ENCODE measurements at regions not wholly inside any gene's neighbourhood (a gene's known extent, or its start where the extent isn't known, plus 50 kb on each side); places are given as distances from the start of the nearest gene placed in this dataset.

DNA sequence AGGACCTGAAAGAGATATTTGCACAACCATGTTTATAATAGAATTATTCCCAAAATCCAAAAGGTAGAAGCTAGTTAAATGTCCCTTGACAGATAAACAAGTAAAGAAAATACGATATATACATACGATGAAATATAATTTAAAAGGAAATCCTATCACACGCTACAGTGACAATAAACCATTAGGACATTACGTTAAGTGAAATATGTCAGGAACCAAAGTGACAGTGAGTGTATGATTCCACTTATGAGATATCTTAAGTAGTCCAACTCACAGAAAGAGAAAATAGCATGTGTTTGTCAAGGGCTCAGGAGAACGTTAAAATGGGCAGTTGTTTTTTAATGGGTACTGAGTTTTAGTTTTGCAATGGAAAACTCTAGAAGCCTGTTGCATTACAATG lies 212.7 kb upstream of the PMFBP1 start:
- in situ Hi-C loops (cut with HindIII; ENCODE audit: low pct_unique_long_range_greater_than_20kb, low sequenced_read_pairs) = no loop called here
- no peak for DNase-seq (ENCODE audit: low read depth in 1 of 2, low spot score in 1 of 2)
- TF ChIP-seq JUND (IDR thresholded peaks at IDR 0.05; ENCODE audit: low read depth) = no peak

DNA sequence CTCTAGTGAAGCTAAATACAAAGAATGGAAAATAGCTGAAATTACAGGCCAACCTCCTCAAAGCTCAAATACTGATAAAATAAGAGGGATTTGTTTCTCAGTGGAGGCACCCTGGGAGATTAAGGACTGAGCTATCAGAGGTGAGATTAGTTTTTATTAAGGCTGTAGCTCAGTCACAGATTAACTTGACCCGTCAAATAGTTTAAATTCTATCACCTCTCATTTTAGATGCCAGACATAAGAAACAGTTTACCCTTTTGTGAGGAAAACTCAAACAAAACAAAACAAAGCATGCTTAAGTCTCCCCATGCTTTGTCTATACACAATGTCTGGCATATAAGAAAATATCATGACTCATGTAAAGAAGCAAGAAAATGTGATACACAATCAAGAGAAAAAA lies 208.3 kb upstream of the PMFBP1 start:
- TF ChIP-seq JUND (IDR thresholded peaks at IDR 0.05; ENCODE audit: low read depth) = no peak
- no peak for DNase-seq (ENCODE audit: low read depth in 1 of 2, low spot score in 1 of 2)
- in situ Hi-C loops (cut with HindIII; ENCODE audit: low pct_unique_long_range_greater_than_20kb, low sequenced_read_pairs) = no loop called here

DNA sequence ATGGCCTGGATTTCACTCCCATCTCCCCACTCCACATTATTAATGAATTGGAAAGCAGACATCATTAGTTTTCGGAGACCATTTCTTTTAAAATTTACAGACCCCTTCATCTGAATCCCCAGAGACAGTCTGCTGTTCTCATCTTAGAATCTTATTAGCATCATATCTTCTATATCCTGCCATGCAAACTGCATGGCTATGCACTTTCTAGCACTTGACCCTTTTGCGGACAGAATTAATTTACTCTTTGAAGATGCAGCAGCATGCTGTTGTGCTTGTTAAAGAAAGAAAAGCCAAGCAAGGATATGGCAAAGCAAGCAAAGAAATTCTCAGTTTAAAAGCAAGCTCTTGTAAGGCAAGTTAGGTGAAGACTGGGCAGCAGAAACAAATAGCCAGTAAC lies 201.2 kb upstream of the PMFBP1 start:
- in situ Hi-C loops (cut with HindIII; ENCODE audit: low pct_unique_long_range_greater_than_20kb, low sequenced_read_pairs) = no loop called here
- no peak for DNase-seq (ENCODE audit: low read depth in 1 of 2, low spot score in 1 of 2)
- TF ChIP-seq JUND (IDR thresholded peaks at IDR 0.05; ENCODE audit: low read depth) = no peak

DNA sequence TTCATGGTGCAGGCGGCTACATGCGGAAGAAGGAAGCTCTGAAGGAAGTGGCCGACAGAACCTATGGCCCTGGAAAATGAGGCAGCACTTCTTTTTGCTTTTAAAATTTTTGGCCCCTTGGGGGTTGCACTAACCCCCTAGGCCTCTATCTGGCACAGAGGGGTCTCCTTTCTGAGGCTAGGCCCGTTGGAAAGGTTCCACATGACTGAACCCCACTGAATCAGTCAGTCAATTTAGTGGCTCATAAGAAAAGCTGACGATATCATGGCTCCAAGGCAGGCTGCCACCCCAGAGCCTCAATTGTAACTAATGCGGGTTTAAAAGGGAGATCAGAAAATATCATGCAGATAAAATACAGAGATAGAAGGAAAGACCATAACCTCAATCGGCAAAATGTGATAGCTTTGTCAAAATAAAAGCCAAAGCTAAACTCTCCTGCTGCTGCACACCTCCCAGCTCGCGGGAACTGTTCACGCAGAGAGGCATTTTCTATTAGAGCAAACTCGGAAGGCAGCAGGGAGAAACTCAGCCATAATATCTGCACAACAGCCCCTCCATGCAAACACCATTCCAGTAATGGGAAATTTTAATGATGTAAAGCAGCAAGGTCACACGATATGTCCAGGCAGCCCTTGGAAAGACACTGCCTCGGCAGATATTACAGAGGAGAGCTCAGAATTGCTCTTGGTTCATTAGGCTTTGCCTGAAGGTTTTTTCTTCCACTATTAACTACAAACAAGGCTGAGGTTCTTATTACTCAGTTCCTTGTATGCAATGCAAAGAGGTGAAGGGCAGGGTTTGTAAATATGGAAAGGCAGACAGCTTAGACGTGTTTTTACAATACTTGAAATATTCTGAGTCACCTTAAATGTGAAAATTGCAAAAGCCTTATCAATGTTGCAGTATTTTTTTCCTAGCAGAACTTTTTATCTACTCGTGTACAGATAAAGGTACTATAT lies 200.4 kb upstream of the PMFBP1 start:
- TF ChIP-seq JUND (IDR thresholded peaks at IDR 0.05; ENCODE audit: low read depth) = no peak
- no peak for DNase-seq (ENCODE audit: low read depth in 1 of 2, low spot score in 1 of 2)
- in situ Hi-C loops (cut with HindIII; ENCODE audit: low pct_unique_long_range_greater_than_20kb, low sequenced_read_pairs) = no loop called here

DNA sequence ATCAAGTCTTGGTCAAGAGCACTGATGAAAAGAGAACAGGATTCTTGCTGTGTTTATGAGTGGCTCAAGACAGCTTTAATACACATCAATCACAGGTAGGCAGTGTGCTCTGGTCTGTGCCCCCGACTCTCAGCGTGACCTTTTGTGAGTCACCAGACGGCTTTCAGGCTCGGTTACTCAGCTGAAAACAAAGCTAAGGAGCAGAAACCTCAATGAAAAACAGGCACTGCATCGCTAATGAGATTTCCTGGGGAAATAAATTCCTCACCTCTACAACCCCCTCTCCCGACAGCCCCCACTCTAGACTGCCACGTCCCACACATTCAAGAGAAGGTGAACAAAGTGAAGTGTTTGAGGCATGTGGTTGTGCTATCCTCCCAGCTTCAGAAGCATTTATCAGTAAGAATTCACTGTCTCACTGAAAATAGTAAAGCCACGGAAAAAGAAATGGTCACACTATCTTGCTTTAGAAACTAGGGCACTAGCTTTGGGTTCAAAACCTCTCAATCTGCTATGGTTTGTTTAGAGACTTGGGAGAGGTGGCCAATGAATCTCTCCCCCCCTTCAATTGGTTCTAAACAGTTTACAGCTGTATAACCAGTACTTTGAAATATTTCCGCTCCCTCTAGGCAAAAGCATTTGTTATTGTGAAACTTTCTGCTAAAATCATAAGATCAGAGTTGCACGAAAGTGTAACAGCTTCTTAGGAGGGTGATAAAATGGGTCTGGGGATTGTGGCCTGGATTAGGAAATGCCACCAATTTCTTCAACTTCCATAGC lies 199.5 kb upstream of the PMFBP1 start:
- in situ Hi-C loops (cut with HindIII; ENCODE audit: low pct_unique_long_range_greater_than_20kb, low sequenced_read_pairs) = no loop called here
- DNase-seq (ENCODE audit: low read depth in 1 of 2, low spot score in 1 of 2) = no peak
- no peak for TF ChIP-seq JUND (IDR thresholded peaks at IDR 0.05; ENCODE audit: low read depth)

DNA sequence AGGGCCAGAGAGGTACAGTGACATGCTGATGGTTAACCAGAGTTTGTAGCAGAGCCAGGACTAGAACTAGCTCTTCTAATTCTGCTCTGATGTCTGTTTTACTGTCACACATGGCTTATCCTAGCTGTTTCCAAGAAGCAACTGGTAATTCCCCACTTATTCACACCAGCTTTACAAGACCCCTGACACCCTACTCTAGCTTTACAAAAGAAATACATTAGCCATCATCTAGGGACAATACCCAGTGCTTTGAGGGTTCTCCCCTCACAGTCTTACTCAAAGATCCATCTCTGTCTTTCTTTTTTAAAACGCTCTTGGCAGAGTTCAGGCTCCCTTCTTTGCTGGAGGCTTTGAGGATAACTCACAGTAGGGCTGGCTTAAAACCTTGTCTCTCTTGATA lies 197.3 kb upstream of the PMFBP1 start:
- TF ChIP-seq JUND (IDR thresholded peaks at IDR 0.05; ENCODE audit: low read depth) = no peak
- in situ Hi-C loops (cut with HindIII; ENCODE audit: low pct_unique_long_range_greater_than_20kb, low sequenced_read_pairs) = no loop called here
- DNase-seq (ENCODE audit: low read depth in 1 of 2, low spot score in 1 of 2) = no peak

DNA sequence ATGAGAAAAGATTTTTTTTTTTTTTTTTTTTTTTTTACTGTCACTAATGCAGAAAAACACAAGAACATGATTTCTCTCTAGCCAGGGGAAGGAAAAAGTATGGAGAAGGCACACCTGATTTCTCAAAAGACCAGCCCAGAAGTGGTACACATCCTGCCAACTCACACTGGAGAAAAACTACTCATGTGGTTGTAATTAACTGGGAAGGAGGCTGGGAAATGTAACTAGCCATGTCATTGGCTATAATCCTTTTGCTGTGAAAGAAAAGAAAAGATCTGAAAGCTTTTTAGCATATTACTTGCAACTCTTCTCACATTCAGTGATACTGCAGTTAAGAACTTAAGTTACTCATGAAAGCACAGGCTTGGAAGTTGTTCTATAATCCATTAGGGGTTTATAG lies 195.9 kb upstream of the PMFBP1 start:
- TF ChIP-seq JUND (IDR thresholded peaks at IDR 0.05; ENCODE audit: low read depth) = no peak
- in situ Hi-C loops (cut with HindIII; ENCODE audit: low pct_unique_long_range_greater_than_20kb, low sequenced_read_pairs) = no loop called here
- no peak for DNase-seq (ENCODE audit: low read depth in 1 of 2, low spot score in 1 of 2)

DNA sequence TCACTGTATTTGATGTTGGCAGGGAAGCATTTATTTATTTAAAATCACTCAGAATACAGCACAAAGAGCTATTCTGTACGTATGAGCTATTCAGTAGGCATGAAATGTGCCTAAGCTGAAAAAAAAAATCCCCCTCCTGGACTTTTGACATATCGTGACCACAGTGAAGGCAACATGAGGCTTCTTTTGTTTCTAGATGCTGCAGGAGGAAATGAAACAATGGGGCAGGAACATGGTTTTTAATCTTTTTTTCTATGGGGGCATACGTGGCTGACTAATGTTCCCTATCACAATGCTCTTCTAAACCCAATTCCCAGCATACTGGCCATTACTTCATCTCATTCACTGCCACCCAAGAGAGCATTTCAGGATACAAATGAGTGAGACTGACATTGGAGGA lies 191.0 kb upstream of the PMFBP1 start:
- no peak for TF ChIP-seq JUND (IDR thresholded peaks at IDR 0.05; ENCODE audit: low read depth)
- no peak for DNase-seq (ENCODE audit: low read depth in 1 of 2, low spot score in 1 of 2)
- in situ Hi-C loops (cut with HindIII; ENCODE audit: low pct_unique_long_range_greater_than_20kb, low sequenced_read_pairs) = no loop called here

DNA sequence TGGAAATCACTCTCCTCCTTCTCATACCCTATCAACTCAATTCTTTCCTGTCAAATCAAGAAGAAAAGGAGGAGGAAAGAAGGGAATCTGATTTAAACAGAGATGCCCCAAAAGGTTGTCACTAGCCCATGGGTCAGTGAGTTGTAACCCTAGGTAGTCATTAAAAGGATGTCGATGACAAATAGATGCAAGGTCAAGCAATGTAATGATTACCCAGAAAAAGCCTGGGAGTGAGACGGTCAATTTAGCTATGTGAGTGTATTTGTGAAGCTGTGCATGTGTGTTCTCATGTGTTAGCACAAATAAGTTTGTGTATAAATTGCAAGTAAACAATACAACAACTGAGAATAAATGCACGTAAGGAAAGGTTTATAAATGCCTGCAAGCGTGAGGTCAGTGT lies 190.5 kb upstream of the PMFBP1 start:
- no peak for DNase-seq (ENCODE audit: low read depth in 1 of 2, low spot score in 1 of 2)
- in situ Hi-C loops (cut with HindIII; ENCODE audit: low pct_unique_long_range_greater_than_20kb, low sequenced_read_pairs) = no loop called here
- no peak for TF ChIP-seq JUND (IDR thresholded peaks at IDR 0.05; ENCODE audit: low read depth)

DNA sequence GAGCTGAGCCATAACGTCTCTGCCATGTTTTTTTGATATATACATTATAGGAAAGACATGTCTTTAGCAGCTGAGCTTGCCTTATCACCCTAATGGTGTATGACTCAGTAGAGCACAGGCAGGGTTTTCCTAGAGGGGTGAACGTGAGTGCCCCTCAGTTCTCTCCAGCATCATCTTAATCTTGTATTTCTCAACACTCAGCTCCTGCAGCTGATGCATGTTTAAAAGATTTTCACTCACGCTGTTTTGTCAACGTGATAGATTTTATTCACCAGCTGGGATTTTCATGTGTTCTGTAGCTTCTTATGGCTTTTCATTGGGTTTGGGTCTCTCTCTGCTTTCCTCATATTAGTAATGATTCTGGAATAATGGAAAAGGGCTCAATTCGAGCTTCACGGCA lies 186.0 kb upstream of the PMFBP1 start:
- no peak for TF ChIP-seq JUND (IDR thresholded peaks at IDR 0.05; ENCODE audit: low read depth)
- no peak for DNase-seq (ENCODE audit: low read depth in 1 of 2, low spot score in 1 of 2)
- in situ Hi-C loops (cut with HindIII; ENCODE audit: low pct_unique_long_range_greater_than_20kb, low sequenced_read_pairs) = no loop called here

DNA sequence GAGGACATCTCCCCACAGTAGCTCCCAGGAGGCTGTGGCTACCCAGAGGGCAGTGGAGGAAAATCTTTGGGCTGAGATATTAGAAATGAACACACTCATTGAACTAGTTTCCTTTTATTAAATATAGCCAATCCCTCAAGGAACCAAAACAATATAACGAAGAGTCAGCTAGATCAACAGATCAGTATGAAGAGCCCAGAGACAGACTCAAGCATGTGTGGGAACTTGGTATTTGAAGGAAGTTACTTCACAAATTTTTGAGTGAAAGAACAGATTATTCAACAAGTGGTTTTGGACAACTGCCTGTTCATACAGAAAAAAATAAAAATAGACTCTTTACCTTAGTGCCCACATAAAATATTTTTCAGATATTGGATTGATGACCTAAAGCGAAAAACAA lies 183.6 kb upstream of the PMFBP1 start:
- in situ Hi-C loops (cut with HindIII; ENCODE audit: low pct_unique_long_range_greater_than_20kb, low sequenced_read_pairs) = no loop called here
- no peak for DNase-seq (ENCODE audit: low read depth in 1 of 2, low spot score in 1 of 2)
- no peak for TF ChIP-seq JUND (IDR thresholded peaks at IDR 0.05; ENCODE audit: low read depth)

DNA sequence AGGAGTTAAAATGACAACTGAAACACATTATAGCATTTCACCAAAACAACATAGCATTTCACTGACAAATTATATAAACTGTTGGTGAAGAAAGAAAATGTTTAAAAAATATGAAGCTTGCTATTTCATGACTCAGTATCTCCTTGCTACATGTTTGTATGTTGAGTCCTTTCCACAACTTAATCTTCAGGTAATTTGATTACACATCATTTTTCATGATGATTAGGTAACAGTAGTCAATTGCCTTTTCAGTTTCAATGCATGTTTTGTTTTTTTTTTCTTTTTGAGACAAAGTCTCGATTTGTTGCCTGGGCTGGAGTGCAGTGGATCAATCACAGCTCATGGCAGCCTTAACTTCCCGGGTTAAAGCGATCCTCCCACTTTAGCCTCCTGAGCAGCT lies 177.8 kb upstream of the PMFBP1 start:
- no peak for DNase-seq (ENCODE audit: low read depth in 1 of 2, low spot score in 1 of 2)
- in situ Hi-C loops (cut with HindIII; ENCODE audit: low pct_unique_long_range_greater_than_20kb, low sequenced_read_pairs) = no loop called here
- no peak for TF ChIP-seq JUND (IDR thresholded peaks at IDR 0.05; ENCODE audit: low read depth)

DNA sequence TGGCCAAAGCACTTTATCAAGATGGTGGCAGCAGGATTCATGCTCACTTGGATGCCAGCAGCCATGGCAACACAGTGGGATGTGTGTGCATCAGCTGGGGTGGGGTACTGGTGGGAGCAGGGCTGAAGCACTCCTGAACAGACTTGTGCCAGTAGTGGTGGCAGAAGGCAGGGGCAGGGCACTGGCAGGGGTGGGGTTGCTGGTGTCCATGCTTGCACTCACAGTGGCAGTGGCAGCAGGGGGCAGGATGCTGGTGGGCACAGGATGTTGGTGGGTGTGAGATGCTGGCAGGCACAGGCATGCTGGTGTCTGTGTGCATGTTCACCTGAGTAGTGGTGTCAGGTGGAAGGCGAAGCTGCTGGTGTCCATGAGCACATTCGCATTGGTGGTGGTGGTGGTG lies 161.0 kb upstream of the PMFBP1 start:
- in situ Hi-C loops (cut with HindIII; ENCODE audit: low pct_unique_long_range_greater_than_20kb, low sequenced_read_pairs) = no loop called here
- DNase-seq (ENCODE audit: low read depth in 1 of 2, low spot score in 1 of 2) = no peak
- no peak for TF ChIP-seq JUND (IDR thresholded peaks at IDR 0.05; ENCODE audit: low read depth)

Measured in T47D (cell line).